Breast epithelium (tissue), 4 donors: ENCODE measurements at regions not wholly inside any gene's neighbourhood (a gene's known extent, or its start where the extent isn't known, plus 50 kb on each side); places are given as distances from the start of the nearest gene placed in this dataset.
A peak's percentile ranks its signal among the peaks of the same experiment; 100 is the strongest.

Source experiments
- DNase-seq, 2 donors: peaks; one replicate each; pipeline ENCODE4 v3.0.0-alpha.2; 2019; ENCODE audit warnings: low spot score in 2 of 2
- H3K27ac ChIP-seq, 2 donors: fragments of 200-600 bp; sonication (generic) in 1 of 2; one replicate each; pipeline ENCODE4 v1.5.1; 2016 to 2019; ENCODE audit warnings: mild to moderate bottlenecking in 1 of 2
- H3K27me3 ChIP-seq, 2 donors: fragments of 200-600 bp; sonication (generic) in 1 of 2; one replicate each; pipeline versions ENCODE4 v1.5.1 to v1.6.0; 2017 to 2019; ENCODE audit warnings: control low read depth in 1 of 2, mild to moderate bottlenecking in 1 of 2
- H3K36me3 ChIP-seq: fragments of 200-600 bp; one replicate; pipeline ENCODE4 v1.5.1; 2019
- H3K4me1 ChIP-seq, 2 donors: fragments of 200-600 bp; sonication (generic); one replicate each; pipeline ENCODE4 v1.5.1; 2016 to 2019; ENCODE audit warnings: control low read depth in 1 of 2
- H3K4me3 ChIP-seq, 3 donors: fragments of 200-600 bp; sonication (generic); 1 replicate in 2 of 3; 2 replicates in 1 of 3; pipeline ENCODE4 v1.5.1; 2016 to 2019; ENCODE audit warnings: mild to moderate bottlenecking in 3 of 3, moderate library complexity in 2 of 3
- H3K9me3 ChIP-seq, 2 donors: fragments of 200-600 bp; sonication (generic) in 1 of 2; one replicate each; pipeline ENCODE4 v1.5.1; 2016 to 2019; ENCODE audit warnings: control low read depth in 1 of 2
- CTCF ChIP-seq, 3 donors: fragments of 450-650 bp; IDR thresholded peaks; one replicate each; pipeline ENCODE4 v1.5.1; 2016 to 2017; ENCODE audit warnings: antibody characterized with exemption in 3 of 3, mild to moderate bottlenecking in 3 of 3, moderate library complexity in 3 of 3
- POLR2A ChIP-seq: fragments of 450-650 bp; IDR thresholded peaks from one replicate; pipeline ENCODE4 v1.6.1; 2016; ENCODE audit warnings: antibody characterized with exemption, mild to moderate bottlenecking, moderate library complexity
- POLR2AphosphoS5 ChIP-seq, 3 donors: sonication (generic); formaldehyde crosslinking; IDR thresholded peaks; one replicate each; pipeline ENCODE4 v1.6.1; 2017; ENCODE audit warnings: antibody characterized with exemption in 3 of 3
- intact Hi-C: fragments of 100-400 bp; cut with DNase I; formaldehyde crosslinking; loops from one replicate; pipeline ENCODE4 v1.15.1; 2023; ENCODE audit warnings: low total_unique reads

GRCh38 chr4:152207378-152207720, 328.5 kb downstream of the FBXW7 start:
- DNase-seq, result no peak
- H3K4me3 ChIP-seq, result no peak overlapping the region
- no peaks in the 10 kb centered on the region for H3K4me1 ChIP-seq
- no peak overlapping the region for H3K27ac ChIP-seq
- no peaks in the 10 kb centered on the region for H3K9me3 ChIP-seq
- intact Hi-C loops, result no loop called here
- TF ChIP-seq POLR2AphosphoS5 (IDR thresholded peaks at IDR 0.05) (no peak), CTCF (IDR thresholded peaks at IDR 0.05) (no peak), POLR2A (no peak)
- H3K27me3 ChIP-seq, result no peaks in the 10 kb centered on the region
- no peaks in the 10 kb centered on the region for H3K36me3 ChIP-seq

- Histone ChIP-seq H3K4me3 (no peak overlapping the region), H3K27ac (no peak overlapping the region), H3K4me1 (no peaks in the 10 kb centered on the region), H3K27me3 (no peaks in the 10 kb centered on the region), H3K36me3 (no peaks in the 10 kb centered on the region), H3K9me3 (no peaks in the 10 kb centered on the region)
- TF ChIP-seq POLR2A, result no peak
- intact Hi-C loops, result no loop called here
- DNase-seq, result no peak
These were observed 329.1 kb downstream of the FBXW7 start for GRCh38 chr4:152206646-152207377.

- no peak for DNase-seq
- H3K27me3 ChIP-seq, result no peaks in the 10 kb centered on the region
- no peak overlapping the region for H3K4me3 ChIP-seq
- intact Hi-C loops, result no loop called here
- H3K4me1 ChIP-seq, result no peaks in the 10 kb centered on the region
- no peaks in the 10 kb centered on the region for H3K36me3 ChIP-seq
- no peak for TF ChIP-seq POLR2A
- H3K9me3 ChIP-seq, result no peaks in the 10 kb centered on the region
- H3K27ac ChIP-seq, result no peak overlapping the region
These were observed 329.7 kb downstream of the FBXW7 start for GRCh38 chr4:152206185-152206584.

DNA sequence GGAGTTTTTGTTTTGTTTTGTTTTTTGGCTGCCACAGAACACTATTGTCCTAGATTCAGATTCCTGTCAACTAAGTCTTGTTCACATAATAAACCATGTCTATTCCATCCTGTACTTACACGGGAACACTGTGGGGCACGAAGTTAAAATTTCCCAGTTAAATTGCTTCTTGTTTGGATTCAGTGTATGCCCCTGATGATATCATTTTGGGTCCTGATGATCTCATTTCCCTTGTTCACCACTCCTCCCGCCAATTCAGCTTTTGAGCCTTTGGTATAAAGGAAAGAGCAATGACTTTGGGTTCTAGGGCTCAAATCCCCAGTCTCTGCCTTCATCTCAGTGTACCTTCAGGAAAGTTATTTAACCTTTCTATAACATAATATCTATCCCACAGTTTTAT, 333.5 kb downstream of the FBXW7 start:
- H3K27me3 ChIP-seq, result no peaks in the 10 kb centered on the region
- no peak overlapping the region for H3K27ac ChIP-seq
- no peak for DNase-seq
- no peaks in the 10 kb centered on the region for H3K36me3 ChIP-seq
- no peaks in the 10 kb centered on the region for H3K9me3 ChIP-seq
- H3K4me3 ChIP-seq, result no peak overlapping the region
- intact Hi-C loops, result no loop called here
- no peak for TF ChIP-seq CTCF (IDR thresholded peaks at IDR 0.05)
- no peaks in the 10 kb centered on the region for H3K4me1 ChIP-seq

DNA sequence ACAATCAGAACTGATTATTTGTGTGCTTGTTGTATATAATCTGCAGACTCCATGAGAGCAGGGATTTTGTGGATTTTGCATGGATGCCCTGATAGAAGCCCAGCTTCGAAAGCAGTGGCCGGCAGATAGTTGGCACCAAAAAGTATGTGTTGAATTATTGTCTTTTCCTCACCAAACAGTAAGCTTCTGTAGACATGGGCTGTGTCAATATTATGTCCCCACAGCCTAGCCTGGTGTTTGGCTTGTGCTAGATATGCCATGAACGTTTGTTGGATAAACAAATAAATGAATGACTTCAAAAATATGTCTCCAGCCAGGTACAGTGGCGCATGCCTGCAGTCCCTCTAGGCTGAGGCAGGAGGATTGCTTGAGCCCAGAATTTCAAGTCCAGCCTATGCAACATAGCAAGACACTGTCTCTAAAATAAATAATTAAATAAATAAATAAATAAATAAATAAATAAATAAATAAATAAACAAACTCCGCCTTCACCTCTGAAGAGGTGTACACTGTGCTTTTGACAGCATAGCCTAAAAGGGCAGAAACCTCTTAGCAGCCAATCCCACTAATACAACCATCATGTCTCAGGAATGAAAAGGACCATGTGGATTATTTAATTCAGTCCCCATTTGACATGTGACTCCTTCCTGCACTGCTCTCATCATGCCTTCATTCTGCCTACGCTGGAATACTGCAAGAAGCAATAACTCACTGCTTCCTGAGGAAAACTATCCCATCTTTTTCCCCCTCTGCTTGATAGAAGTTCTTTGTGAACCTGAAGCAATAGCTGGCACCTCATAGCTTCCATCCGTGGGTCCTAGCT, 335.2 kb downstream of the FBXW7 start:
- no peaks in the 10 kb centered on the region for H3K4me1 ChIP-seq
- no peaks in the 10 kb centered on the region for H3K36me3 ChIP-seq
- H3K27ac ChIP-seq, result no peak overlapping the region
- no peaks in the 10 kb centered on the region for H3K27me3 ChIP-seq
- DNase-seq, result no peak
- intact Hi-C loops, result no loop called here
- no peak for TF ChIP-seq POLR2A
- TF ChIP-seq CTCF (IDR thresholded peaks at IDR 0.05), result no peak
- TF ChIP-seq POLR2AphosphoS5 (IDR thresholded peaks at IDR 0.05), result no peak
- no peak overlapping the region for H3K4me3 ChIP-seq
- H3K9me3 ChIP-seq, result no peaks in the 10 kb centered on the region

- no peak for TF ChIP-seq CTCF (IDR thresholded peaks at IDR 0.05)
- no peak overlapping the region for H3K4me3 ChIP-seq
- no peaks in the 10 kb centered on the region for H3K4me1 ChIP-seq
- no peak for DNase-seq
- H3K9me3 ChIP-seq, result no peaks in the 10 kb centered on the region
- intact Hi-C loops, result no loop called here
- peak overlapping the region; percentile 4 to 72 for H3K27ac ChIP-seq
- no peaks in the 10 kb centered on the region for H3K27me3 ChIP-seq
- no peaks in the 10 kb centered on the region for H3K36me3 ChIP-seq
These were observed 338.7 kb downstream of the FBXW7 start for GRCh38 chr4:152197211-152197610.
